Hematopoietic multipotent progenitor cell treated with erythropoietin and hydrocortisone succinate and interleukin-3 and kit ligand, for 17 days (in vitro differentiated cells): ENCODE measurements at regions not wholly inside any gene's neighbourhood (a gene's known extent, or its start where the extent isn't known, plus 50 kb on each side); places are given as distances from the start of the nearest gene placed in this dataset.
"Not testable (repeated sequence)": the region's sequence is repeated elsewhere in the genome, so short reads cannot be mapped to it uniquely, and the experiment has no call there.

Experiments
- DNase-seq: peaks from one replicate; pipeline ENCODE4 v3.0.0-alpha.2; 2015; ENCODE audit warnings: low spot score

DNA sequence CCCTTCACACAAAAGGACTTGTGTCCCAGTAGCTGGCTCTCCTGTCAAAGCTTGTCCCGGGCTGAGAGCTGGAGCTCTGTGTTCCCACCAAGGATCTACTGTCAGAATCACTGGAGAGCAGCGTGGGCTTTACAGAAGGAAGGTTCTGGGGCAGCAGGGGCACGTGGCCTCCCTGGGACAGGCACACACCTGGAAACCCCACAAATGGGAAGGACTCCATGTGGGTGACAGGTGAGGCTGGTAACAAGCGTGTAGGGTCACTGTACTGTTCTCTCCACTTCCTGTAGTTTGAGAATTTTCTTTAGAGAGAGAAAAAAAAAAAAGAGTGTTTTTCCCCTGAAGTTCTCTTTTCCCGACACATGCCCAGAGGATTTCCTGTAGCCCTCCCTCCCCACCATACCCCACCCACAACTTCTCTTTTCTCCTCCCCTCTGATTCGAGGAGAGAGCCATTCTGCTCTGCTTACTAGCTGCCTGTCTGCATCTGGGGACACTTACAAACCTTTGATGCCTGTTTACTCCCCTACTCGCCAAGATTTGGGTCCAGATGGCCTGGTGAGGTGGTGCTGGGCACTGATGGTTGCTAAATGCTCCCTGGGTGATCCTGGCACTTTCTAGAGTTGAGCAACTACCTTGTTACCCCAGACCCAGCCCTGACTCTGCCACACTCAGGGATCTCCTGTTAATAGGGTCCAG is 84.1 kb upstream of the SIRPA start:
- DNase-seq = no peak

DNA sequence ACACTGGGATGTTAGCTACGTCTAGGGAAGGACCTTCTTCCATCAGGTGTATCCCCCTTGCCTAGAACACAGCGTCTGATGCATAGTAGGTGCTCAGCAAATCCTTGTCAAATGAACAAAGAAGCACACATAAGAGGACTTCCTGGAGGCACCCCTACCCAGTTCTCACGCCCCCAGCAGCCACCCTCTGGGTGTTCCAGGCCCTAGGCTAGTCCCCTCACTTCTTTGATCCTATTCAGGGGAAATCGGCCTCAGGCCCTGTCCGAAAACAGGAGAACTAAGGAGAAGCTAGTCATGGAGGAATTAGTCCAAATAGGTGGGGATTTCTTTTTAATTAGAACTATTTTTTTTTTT is 84.7 kb upstream of the SIRPA start:
- no peak for DNase-seq

- no peak for DNase-seq
These were observed 85.3 kb upstream of the SIRPA start for GRCh38 chr20:1809611-1810510.

GRCh38 chr20:1809131-1809572 is 86.1 kb upstream of the SIRPA start:
- DNase-seq = no peak

- DNase-seq = no peak
These were observed 87.1 kb upstream of the SIRPA start for GRCh38 chr20:1808101-1808500.

DNA sequence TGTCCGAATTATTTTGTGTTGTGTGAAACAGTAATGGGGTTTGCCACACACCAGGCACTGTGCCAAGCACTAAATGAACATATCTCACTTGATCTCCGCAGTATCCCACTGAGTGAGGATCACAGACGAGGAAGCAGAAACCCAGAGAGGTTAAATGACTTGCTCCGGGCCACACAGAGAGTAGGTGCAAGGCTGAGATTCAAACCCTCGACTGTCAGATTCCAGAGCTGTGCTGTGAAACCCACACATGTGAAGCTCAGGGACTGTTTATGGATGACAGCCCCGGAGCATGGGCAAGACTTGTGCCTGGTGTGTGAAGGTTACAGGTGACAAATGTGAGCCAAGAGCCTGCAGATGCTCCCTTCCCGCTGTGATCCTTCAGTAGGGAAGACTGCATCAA is 87.8 kb upstream of the SIRPA start:
- no peak for DNase-seq

- no peak for DNase-seq
These were observed 88.8 kb upstream of the SIRPA start for GRCh38 chr20:1806456-1806855.

GRCh38 chr20:1805816-1806215 is 89.4 kb upstream of the SIRPA start:
- no peak for DNase-seq

DNA sequence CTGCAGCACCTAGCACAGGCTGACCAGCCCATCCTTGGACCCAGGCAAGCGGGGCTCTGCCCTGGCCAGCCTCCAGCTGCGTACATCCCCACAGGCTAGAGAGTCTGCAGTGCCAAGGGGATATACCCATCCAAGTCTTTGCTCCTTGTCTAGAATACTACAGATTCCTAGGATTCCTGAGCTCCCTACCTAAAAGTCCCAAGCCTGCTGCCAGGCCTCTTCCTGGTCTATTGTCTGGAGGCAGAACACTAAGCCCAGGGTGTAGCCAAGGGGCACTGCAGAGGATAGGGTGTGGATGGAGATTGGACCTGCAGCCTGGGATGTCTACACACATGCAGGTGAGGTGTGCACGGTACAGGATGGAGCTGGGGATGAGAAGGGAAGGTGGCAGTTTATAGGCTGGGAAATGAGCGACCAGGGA is 90.0 kb upstream of the SIRPA start:
- DNase-seq = no peak

DNA sequence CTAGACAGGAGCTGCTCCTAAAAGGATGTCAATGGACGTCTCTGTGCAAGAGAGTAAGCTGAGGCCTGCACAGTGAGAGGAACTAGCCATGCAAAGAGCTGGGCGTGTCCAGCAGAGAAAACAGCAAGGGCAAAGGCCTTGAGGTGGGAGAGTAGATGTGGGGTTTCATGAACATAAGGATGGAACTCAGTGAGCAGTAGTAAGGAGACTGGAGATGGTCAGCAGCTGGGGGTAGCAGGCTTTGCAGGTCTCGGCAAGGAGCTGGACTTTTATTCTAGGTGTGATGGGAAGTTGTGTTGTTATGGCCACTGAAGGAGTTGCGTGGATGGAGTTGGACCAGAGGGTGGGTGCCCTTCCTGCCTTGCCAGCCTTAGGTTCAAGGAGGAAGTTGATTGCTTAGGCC is 90.7 kb upstream of the SIRPA start:
- DNase-seq = no peak

- DNase-seq = no peak
These were observed 91.2 kb upstream of the SIRPA start for GRCh38 chr20:1803932-1804501.

GRCh38 chr20:1803061-1803931 is 91.9 kb upstream of the SIRPA start:
- no peak for DNase-seq

- DNase-seq = no peak
These were observed 92.7 kb upstream of the SIRPA start for GRCh38 chr20:1802385-1803060.

DNA sequence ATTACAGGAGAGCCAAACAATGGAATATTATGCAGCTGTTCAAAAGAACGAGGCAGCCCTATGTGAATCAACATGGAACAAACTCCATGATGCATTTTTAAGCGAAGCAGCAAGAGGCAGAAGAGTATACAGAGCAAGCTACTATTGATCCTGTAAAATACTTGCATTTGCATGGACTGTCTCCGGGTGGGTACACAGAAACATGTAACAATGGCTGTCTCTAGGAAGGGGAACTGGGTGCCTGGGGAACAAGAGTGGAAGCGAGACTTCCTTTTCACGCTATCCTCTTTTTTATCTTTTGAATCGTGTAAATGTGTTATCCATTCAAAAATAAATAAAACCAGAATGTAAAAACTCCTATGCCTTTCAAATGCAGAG is 93.3 kb upstream of the SIRPA start:
- no peak for DNase-seq

DNA sequence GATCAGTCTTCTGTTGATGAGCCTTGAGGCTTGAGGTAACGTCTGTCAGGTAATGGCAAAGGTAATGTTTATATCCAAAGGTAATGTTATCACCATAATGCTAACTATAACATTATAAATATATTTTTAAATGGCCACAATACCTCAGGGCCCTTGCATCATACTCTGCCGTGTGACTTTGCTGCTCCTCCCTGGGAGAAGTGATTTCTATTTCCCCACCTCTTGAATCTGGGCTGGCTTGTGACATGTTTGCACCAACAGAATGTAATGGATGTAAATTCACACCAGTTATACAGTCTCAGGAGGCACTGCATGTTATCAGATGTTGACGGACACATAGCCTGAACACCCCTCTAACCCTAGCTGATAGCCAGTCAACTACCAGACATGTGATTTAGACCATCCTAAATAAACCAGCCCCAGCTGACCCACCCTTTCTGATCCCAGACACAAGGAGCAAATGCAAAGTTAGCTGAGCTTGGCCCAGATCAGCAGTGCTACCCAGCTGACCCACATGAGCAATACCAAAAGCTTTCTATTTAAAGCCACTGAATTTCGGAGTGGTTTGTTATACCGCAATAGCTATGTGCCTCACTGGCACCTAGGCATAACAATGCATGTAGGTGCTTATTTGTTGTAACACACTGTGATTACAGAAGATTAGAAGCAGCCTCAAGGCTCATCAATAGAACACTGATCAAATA is 93.8 kb upstream of the SIRPA start:
- DNase-seq = no peak

GRCh38 chr20:1800777-1801176 is 94.4 kb upstream of the SIRPA start:
- no peak for DNase-seq

DNA sequence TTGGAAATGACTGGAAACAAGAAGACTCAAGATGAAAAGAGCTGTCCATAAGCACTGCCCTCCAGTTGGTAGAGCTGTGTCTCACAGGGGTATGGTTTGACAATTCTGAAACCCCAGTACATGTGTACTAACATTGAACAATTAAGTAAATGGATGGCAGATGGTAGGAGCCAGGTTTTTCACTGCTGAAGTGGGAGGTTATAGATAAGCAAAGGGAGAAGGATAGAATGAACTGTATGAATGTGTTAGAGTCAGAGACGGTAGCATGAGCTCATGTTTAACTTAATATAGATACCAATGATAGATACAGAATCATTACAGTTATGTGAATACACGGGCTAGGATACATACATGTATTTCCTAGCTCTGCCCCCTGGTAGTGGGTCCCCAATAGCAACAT is 95.0 kb upstream of the SIRPA start:
- DNase-seq = no peak

- DNase-seq = not testable (repeated sequence)
These were observed 95.5 kb upstream of the SIRPA start for GRCh38 chr20:1799746-1800145.

DNA sequence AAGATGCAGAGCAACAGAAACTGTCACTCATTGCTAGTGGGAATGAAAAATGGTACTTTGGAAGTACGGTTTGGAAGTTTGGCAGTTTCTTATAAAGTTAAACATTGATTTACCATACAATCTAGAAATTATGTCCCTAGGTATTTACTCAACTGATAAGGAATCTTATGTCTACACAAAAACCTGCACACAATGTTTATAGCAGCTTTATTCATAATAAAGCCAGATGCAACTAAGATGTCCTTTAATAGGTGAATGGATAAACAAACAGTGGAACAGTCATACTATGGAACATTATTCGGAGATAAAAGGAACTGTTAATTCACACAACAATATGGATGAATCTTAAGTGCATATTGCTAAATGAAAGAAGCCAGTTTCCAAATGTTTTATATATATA is 96.2 kb upstream of the SIRPA start:
- DNase-seq = no peak

DNA sequence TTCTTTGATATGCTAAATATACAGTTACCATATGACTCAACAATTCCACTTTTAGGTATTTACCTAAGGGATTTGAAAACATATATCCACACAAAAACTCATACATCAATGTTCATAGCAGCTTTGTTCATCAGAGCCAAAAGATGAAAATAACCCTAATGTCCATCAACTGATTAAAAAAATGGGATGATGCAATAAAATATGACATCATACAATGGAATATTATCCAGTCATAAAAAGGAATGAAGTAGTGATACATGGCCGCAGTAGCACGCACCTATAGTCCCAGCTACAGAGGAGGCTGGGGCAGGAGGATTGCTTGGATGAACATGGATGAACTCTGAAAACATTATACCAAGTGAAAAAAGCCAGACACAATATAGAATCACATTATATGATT is 101.4 kb upstream of the SIRPA start:
- DNase-seq = no peak

DNA sequence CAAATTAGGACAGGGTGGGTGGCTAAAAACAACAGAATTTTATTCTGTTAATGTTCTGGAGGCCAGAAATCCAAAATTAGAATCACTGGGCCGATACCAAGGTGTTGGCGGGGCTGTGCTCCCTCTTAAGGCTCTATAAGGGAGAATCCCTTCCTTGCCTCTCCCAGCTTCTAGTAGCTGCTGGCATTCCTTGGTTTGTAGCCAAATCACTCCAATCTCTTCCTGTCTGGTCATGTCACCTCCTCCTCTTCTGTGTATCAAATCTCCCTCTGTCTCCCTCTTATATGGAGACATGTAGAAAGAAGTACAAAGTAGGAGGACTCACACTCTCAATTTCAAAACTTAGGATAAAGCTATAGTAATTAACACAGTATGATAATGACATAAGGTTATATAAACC is 102.9 kb upstream of the SIRPA start:
- DNase-seq = no peak
